ENCODE measurements at regions not wholly inside any gene's neighbourhood (a gene's known extent, or its start where the extent isn't known, plus 50 kb on each side); places are given as distances from the start of the nearest gene placed in this dataset.

Small RNA genes in the stretch of these regions (small RNA-seq; reads per million reads assigned to genes)
- gene MIR325 (ENCODE audit: insufficient read length in 3 of 3, low read depth in 3 of 3, low replicate concordance in 1 of 3) (0 reads per million in 3 experiments), gene RNA5SP509 (ENCODE audit: insufficient read length in 3 of 3, low read depth in 3 of 3, low replicate concordance in 1 of 3) (0 reads per million in 3 experiments)
